GM19468 (cell line): ENCODE measurements at regions not wholly inside any gene's neighbourhood (a gene's known extent, or its start where the extent isn't known, plus 50 kb on each side); places are given as distances from the start of the nearest gene placed in this dataset.
A peak's percentile ranks its signal among the peaks of the same experiment; 100 is the strongest.

Source experiments
- ATAC-seq: cut with Tn5 transposase; IDR thresholded peaks from one replicate; pipeline ENCODE4 v1.9.1; 2021; ENCODE audit warnings: mild to moderate bottlenecking, moderate library complexity, moderate number of reproducible peaks; ENCODE audit not compliant: unreplicated experiment; ENCODE audit errors: extremely low read depth

DNA sequence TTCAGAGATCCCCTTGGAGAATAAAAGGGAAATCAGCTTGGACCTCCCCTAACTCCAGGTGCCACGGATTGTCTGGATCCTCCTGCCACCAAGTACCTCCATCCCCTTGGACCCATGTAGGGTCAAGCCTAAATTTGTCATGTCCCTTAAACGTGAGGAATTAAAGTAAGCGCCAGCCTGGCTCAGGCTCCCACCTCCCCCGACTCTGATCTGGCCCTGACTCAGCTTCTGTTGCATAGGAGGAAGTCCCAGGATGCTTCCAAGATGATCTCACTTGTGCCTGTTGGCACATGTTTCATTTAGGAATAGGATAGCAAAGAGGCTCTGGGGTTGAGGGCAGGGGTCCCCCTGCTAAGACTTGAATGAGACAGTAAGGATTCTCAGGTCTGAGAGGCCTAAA, 231.9 kb upstream of the JUN start:
- ATAC-seq: no peak

DNA sequence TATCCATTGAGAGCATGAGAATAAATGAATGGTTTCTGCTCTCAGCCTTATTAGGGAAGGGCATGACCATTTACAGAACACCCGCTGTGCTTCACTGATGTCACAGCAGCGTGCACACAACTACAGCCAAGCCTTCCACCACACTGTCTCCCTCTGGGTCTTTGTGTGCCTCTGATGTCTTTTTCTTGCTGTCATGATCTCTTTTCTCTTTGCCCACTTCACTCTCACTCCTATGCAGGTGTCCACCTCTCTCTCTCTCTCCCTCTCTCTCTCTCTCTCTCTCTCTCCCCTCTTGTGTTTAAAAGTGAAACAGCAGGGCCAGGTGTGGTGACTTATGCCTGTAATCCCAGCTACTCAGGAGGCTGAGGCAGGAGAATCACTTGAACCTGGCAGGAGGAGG, 232.5 kb upstream of the JUN start:
- ATAC-seq: no peak

DNA sequence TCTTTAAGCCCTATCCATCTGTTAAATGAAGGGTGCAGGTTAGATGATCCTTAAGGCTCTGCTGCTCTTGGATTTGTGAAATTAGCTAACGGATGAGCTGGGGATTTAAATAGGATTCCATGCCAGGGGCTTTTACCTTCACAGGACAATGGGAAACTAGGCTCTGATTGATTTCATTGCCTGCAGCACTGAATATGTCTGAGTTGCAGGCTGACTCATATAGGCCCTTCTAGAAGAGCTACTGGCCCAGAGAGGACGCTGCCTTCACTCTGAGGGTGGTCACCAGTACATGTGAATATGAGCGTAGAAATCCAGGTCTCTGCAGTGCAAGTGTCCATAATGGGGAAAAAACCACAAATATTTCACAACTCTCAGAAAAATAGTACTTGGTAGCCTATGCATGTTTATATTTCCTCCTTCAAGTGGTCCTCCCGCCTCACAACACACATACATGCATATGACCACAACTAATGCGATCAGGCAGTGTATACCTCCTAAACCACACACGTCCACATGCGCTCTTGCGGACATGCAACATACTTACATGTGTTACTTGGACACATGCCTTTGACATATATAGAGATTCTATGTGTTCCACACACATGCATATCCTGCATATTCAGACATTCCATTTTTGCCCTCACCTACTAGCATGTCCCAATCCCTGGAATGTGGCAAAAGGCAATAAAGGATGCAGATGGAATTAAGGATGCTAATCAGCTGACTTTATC, 233.8 kb upstream of the JUN start:
- no peak for ATAC-seq

DNA sequence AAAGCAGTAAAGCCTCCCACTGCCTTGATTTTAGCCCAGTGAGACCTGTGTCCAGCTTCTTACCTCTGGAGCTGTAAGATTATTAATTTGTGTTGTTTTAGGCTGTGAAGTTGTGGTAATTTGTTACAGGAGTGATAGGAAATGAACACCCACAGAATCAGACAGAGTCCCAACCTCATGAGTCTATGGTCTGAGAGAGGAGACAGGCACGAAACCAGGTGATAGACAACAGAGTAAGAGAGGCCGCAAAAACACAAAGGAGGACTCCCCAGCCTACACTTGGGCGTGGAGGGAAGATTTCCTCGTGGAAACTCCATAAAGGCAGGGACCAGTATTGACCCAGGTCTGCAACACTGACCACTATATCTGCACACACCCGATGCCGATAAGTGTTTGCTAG, 234.6 kb upstream of the JUN start:
- no peak for ATAC-seq

DNA sequence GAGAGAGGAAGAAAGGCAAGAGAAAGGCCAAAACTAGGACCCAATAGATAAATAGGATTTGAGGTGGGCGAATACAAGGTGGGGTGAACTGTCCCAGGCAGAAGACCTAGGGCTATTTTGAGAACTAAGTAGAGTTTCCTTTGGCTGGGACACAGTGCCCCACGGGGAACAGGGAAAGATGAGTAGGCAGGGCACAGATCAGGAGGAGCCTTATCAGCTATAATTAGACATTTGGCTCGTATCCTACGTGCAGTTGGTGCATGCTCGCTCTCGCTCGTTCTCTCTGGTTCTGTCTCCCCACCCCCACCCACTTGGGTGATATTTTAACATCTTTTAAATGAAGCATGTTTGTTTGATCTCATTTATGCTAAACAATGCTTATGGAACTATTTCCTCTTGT, 235.0 kb upstream of the JUN start:
- no peak for ATAC-seq

DNA sequence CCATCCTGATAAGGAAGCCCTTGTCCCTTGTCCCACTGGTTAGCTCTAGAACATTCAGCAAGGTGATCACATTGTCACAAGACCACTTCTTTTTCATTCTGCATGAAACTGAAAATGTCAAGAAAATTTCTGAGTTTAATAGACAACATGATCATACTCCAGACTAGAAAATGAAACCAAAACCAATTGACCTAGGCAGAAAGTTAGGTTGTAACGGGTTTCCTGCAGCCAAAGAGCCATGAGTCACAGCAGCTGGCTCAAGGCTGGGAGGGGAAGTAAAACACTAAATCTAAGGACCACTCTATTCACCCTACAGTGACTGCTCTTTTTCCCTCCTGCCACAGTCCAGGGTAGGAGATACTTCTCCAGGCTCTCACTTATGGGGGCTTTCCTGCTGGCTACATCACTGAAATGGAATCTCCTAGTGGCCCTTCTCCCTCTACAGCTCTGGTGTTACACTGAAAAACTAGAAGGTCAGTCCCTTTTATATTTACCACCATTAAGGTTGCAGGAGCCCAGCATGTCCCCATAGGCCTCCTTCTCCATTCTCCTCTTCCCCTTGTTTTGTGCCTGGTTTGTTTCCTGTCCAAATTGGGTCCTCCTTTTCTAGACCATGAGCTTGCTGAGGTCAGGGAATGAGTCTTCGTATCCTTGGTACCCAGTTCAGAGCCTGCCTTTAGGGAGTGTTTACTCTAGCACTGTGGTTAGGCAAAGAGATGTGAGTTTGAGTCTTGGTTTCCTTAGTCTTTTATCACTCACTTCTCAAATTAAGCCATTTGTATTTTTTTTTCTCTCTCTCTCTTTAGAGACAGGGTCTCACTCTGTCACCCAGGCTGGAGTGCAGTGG, 236.5 kb upstream of the JUN start:
- peak; percentile 91 for ATAC-seq

DNA sequence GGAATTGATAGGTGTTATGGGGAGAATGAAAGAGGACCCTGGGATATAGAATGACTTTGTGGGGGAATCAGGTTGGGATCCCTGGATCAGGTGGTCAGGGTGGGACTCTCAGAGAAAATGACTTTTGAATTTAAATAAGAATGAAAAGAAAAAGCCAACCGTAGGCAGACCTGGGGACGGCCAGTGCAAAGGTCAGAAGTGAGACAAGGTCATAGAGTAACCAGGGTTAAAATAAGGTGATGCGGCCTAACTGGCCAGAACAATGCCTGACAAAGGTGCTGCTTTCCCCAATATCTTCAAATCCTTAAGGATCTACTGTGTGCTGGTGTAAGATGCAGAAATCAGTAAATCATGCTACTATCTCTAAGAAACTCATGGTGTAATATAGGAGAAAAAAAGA, 238.4 kb upstream of the JUN start:
- ATAC-seq: no peak

DNA sequence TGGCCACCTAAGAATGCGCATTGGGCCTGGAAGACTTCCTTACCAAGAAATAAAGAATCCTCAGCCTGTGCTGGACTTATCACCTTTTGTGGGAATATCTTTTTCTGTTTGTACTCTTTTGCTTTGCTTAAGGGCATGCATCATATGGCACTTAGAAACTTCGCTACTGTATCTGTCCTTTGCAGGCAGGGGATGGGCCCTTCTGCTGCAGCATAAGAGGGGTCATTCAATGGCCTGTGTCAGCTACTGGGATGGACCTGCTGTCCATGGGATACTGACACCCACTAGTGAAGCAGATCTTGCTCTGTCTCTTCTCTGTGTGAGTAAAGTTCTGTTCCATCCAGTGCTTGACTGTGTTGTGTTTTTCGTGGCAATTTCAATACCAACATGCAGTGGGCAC, 239.0 kb upstream of the JUN start:
- ATAC-seq: no peak

DNA sequence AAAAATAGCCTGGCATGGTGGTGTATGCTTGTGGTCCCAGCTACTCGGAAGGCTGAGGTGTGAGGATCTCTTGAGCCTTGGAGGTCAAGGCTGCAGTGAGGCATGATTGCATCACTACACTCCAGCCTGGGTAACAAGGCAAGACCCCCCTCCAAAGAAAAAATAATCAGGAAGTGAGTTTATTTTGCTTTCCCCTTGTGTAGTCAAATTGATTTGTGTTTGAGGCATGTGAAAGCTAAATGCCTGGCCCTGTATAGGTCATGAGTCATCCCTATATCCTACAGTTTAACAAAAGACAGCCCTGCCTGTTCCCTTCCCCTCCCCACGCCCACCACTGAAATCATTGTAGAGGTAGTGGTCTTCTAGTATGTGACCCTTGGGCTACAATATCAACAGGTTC, 241.4 kb upstream of the JUN start:
- no peak for ATAC-seq

DNA sequence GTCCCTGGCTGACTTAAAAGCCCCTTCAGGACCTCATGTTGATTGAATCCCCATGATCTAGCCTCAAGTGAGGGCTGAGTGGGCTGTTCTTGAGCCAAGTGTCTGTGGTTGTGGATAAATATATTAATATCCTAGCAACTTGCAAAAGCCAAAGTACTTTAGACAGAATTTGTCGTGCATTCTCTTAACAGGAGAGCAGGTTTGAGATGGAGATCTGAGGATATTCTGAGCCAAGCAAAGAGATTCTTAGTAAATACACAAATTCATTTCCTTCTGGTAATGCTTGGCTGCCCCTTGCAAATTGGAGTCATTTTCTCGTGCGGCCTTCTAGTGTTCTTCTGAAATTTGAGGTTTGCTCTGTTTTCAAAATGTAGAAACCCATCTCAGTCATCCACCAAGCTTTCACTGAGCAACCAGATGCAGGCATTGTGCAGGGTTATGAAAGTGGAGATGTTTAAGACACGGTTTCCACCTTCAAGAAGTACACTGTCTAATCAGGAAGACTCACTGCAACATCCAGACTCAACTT, 242.1 kb upstream of the JUN start:
- ATAC-seq: peak; percentile 81

DNA sequence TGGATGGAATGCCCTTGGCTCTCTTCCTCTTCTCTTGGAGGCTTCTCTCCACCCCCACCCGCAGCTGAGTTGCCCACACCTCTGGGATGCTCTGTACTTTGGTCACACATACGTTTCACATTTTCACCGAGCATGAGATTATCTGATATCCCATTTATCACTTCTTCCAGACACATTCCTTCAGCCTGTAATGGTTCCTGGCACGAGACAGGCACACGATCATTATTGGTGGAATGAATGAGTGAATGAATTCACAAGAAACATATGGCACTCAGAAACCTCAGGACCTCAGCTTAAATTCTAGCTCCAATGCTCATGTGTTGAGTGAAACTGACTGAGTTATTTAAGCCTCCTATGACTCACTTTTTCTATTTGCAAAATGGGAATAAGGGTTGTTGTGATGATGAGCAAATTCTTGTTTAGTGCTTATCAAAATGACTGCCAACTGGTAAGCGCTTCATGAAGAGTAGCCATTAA, 242.7 kb upstream of the JUN start:
- ATAC-seq: no peak

DNA sequence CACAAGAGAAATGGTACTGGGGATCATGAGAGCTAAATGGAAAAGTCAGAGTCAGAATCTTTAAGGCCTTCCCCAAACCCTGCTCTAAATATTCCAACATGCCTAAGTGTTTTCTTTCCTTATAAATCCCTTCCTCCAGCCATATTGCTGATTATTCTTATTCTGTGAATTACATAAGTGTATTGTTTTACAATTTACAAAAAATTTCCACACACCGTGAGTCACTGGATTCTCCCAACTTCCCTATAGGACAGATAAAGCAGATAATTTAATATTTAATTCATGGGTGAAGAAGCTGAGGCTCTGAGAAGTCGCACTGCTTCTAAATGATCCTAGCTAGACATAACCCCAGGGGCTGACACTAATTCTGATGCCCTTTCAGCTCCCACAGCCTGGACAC, 243.3 kb upstream of the JUN start:
- ATAC-seq: no peak

DNA sequence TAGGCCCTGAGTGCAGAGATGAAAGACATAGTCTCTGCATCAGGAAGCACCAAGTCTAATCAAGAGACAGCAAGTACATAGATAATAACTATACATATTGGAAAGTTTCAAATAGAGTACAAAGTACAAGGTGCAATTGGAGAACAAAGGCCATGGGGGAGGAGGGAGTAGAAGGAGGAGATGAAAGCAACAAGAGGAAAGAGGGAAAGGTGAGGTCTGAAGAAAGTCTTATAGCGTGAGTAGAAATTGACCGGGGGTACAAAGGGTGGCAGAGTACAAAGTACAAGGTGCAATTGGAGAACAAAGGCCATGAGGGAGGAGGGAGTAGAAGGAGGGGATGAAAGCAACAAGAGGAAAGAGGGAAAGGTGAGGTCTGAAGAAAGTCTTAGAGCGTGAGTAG, 244.2 kb upstream of the JUN start:
- ATAC-seq: no peak

DNA sequence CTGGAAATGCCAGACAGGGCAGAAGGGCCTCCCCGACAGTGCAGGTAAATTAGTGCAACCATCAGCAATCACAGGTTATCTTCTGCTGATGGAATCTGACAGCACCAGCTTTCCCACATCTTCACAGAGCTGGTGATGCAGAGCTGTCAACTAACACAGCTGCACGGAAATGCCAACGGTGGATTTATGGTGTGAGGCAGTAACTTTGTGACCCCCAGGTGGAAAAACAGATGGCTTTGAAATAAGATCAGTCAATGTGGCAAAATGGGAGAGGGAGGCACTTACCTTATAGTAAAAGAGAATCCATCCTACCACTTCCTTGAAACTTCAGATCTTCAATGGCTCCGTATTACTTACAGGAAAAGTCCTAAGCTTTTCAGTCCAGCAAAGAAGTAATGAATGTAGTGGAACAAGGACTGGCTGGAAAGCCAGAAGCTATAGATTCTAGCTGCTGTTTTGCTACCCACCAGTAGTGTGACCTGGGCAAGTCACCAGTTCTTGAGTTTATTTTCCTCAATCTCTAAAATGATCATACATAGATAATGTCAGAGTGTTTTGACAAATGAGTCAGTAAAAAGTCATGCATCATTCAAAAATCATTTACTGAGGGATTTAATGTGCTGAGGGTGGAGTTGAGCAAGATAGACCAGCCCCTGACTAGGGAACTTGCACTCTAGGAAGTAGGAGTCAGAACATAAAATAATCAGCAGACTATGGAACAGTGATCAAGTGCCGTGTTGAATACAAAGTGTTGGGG, 245.7 kb upstream of the JUN start:
- no peak for ATAC-seq

DNA sequence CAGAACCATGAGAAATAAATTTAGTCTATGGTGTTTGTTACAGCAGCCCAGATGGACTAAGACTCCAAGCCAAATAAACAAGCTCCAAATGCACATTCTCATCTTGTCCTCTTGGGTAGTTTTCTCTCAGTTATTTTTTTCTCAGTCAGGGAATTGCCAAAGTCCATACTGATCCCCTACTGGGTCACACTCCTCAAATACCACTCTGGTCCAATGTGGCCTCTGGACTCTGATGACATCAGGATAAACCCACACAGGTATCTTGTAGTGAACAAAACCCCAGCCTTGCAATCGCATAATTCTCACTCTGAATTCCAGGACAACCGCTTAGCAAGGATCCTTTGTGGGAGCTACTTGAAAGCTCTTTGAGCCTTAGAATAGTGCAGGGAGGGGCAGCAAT, 248.4 kb upstream of the JUN start:
- ATAC-seq: no peak

DNA sequence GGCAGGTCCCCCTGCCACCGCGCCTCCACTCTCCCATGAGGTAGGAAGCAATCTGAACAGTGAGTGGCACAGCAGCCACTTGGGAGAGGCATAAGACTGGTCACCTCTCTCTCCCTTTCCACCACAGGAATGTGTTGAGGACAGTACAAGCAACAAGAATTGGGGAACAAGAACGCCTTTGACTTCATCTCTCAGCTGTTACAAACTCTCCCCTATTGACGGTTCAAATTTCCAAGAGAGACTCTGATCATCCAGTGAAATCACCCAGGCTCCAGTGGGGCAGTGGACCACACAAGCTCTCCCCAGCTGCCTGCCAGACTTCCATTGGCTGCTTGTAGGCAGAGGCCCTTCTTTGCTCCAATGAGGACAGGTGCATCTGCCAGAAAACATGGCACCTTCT, 249.9 kb upstream of the JUN start:
- ATAC-seq: no peak

DNA sequence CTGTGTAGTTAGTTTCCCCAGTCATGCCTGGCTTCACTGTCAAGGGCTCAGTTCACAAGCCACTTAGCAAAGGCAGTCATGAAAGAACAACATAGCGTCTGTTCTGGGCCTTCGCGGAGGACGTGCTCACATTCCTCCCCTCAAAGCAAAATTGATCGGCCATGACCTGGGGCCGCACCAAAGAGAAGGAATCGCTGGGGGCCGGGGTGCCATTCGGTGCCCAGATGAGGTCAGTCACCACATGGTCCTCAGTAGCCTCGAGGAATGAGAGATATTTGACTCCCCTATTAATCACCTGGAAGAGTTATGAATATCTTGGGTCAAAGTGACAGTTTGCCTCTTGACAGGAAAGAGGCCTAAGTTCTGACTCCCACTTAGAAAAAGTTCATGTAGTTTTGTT, 251.1 kb upstream of the JUN start:
- ATAC-seq: no peak

DNA sequence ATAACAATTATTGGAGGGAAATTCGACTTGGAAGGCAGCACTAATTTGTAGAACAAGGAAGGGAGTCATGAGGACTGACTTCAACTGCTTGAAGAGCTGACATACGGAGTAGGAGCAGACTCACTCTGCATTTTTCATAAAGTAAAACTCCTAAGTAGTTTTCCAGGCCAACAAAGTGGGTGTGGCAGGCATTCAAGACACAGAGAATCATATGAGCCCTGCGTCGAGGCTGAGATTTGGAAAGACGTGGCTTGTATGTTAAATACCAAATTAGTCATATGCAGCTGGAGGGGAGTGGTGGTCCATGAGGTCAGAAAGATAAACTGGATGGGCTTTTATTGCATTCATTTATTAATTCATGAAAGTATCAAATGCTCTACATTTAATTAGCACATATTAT, 255.7 kb upstream of the JUN start:
- ATAC-seq: no peak

DNA sequence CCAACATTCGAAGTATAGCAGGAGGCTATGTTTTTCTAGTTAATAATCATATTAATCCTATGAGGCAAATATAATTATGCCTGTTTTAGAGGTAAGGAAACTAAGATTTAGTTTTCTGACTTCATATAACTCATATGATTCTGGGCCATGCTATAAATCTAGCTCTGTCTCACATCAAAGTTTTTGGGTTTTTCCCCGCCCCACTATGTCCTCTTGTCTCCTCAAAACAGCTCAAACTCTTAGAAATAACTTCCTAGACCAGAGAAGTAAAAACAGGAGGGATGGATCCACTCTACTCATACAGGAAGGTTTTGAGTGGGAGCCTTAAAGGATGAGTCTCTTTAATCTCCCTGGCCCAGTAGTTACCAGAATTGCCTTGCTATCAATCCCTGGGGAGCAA, 256.4 kb upstream of the FGGY start:
- no peak for ATAC-seq

DNA sequence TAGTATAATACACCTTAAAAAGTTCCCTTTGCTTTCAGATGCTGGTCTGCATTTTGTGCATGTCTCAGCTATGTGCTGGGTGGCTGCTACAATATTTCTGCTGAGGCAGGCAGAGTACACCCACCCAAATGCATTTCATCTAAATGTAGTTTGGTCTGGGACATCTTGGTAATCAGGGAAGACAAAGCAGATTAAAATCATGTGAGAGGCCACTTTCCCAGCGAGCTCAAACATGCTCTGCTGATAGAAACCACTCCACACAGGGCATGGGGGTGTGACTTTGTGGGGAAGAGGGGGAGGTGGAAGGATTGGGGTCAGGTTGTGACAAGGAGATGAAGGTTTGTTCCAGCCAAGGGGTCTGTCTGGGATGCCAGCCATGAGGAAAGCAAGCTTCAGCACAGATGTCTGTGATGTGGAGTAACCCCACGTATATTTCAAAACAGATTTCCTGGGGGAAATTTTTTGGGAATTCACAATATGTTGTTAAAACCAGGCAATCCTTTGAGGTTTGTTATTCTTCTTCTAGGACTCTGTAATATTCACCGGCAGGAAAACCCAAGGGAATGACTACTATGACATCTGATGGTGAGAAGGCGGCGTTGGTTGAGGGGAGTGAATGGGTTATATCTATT, 255.1 kb upstream of the FGGY start:
- no peak for ATAC-seq
